Right lobe of liver (tissue), 4 donors: ENCODE measurements at regions not wholly inside any gene's neighbourhood (a gene's known extent, or its start where the extent isn't known, plus 50 kb on each side); places are given as distances from the start of the nearest gene placed in this dataset.

Experiments used
- CTCF ChIP-seq, 4 donors: fragments of 200-600 bp in 3 of 4; fragments of 450-650 bp in 1 of 4; IDR thresholded peaks; one replicate each; pipeline versions ENCODE4 v1.5.1 to v1.8.0; 2016 to 2022; ENCODE audit warnings: antibody characterized with exemption in 4 of 4, mild to moderate bottlenecking in 2 of 4
- POLR2A ChIP-seq: fragments of 450-650 bp; IDR thresholded peaks from one replicate; pipeline ENCODE4 v1.6.1; 2017; ENCODE audit warnings: antibody characterized with exemption, mild to moderate bottlenecking
- donor health status: DM: no; HTN: no; CAD: no.
- donor health status: DM: no; HTN: no; CAD: no.
- donor health status: DM: no; HTN: yes; CAD: no.

GRCh38 chr1:115531631-115532264 is 110.0 kb upstream of the VANGL1 start:
- no peak for TF ChIP-seq CTCF (IDR thresholded peaks at IDR 0.05)
- TF ChIP-seq POLR2A, result no peak
